Gastroesophageal sphincter (tissue), 4 donors: ENCODE measurements at regions not wholly inside any gene's neighbourhood (a gene's known extent, or its start where the extent isn't known, plus 50 kb on each side); places are given as distances from the start of the nearest gene placed in this dataset.

ENCODE experiments used
- ATAC-seq: fragments of 150-250 bp; one replicate; pipeline ENCODE4 v1.9.1; 2016; ENCODE audit warnings: mild to moderate bottlenecking, moderate library complexity
- H3K27ac ChIP-seq, 4 donors: fragments of 200-600 bp; sonication (generic) in 3 of 4; 1 replicate in 3 of 4; 2 replicates in 1 of 4; pipeline ENCODE4 v1.5.1; 2016 to 2019
- H3K27me3 ChIP-seq: fragments of 200-600 bp; sonication (generic); one replicate; pipeline ENCODE4 v1.5.1; 2019
- H3K36me3 ChIP-seq, 2 donors: fragments of 200-600 bp; sonication (generic); one replicate each; pipeline ENCODE4 v1.5.1; 2019; ENCODE audit warnings: control low read depth in 1 of 2
- H3K4me1 ChIP-seq, 3 donors: fragments of 200-600 bp; sonication (generic); 1 replicate in 2 of 3; 2 replicates in 1 of 3; pipeline ENCODE4 v1.5.1; 2016 to 2019; ENCODE audit warnings: control low read depth in 2 of 3
- H3K4me3 ChIP-seq, 2 donors: fragments of 200-600 bp; sonication (generic); one replicate each; pipeline ENCODE4 v1.5.1; 2019; ENCODE audit warnings: mild to moderate bottlenecking in 1 of 2, moderate library complexity in 1 of 2
- H3K9me3 ChIP-seq, 3 donors: fragments of 200-600 bp; sonication (generic); one replicate each; pipeline ENCODE4 v1.5.1; 2017 to 2019; ENCODE audit warnings: control low read depth in 2 of 3
- EP300 ChIP-seq: sonication (generic); formaldehyde crosslinking; IDR thresholded peaks from one replicate; pipeline ENCODE4 v1.6.1; 2017; ENCODE audit warnings: antibody characterized with exemption, mild to moderate bottlenecking
- POLR2A ChIP-seq, 2 donors: fragments of 450-650 bp; IDR thresholded peaks; one replicate each; pipeline ENCODE4 v1.6.1; 2017; ENCODE audit warnings: antibody characterized with exemption in 2 of 2, mild to moderate bottlenecking in 2 of 2, moderate library complexity in 1 of 2
- POLR2AphosphoS5 ChIP-seq: sonication (generic); formaldehyde crosslinking; IDR thresholded peaks from one replicate; pipeline ENCODE4 v1.6.1; 2017; ENCODE audit warnings: antibody characterized with exemption
- WGBS, 2 donors: methylation state at CpG; one replicate each; pipeline ENCODE4 v1.1.5; 2018; ENCODE audit warnings: low coverage in 1 of 2; 5-methylcytosine and 5-hydroxymethylcytosine counted together
- TF ChIP-seq, protein P1 (sequence below), 4 experiments: fragments of 200-600 bp in 2 of 4; fragments of 450-650 bp in 2 of 4; sonication (generic) in 1 of 4; IDR thresholded peaks; one replicate each; pipeline ENCODE4 v1.5.1; 2017 to 2019; ENCODE audit warnings: antibody characterized with exemption in 4 of 4, mild to moderate bottlenecking in 2 of 4, moderate library complexity in 2 of 4

DNA sequence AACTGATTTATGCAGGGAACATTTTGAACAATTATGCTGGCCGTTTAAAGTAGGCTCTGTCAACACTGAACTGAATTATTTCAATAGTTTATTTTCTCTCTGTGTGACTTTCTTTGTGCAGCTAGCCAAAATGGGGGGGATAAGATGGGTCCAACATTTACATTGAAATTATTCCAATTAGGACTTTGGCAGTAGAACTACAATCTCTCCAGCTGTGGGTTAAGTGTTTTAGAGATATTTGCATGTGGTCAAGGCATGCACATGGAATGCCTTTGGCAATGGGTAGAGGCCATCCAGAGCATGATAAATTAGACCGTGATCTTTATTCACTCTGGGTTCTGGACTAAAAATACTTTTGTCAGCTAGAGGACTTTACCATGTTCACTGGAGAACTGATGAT is 107.9 kb upstream of the ELOVL6 start:
- Histone ChIP-seq H3K4me1 (peaks cover 0 to 10% (median 0%) of the 10 kb centered on the region in 3 donors), H3K36me3 (no peaks in the 10 kb centered on the region), H3K27me3 (no peaks in the 10 kb centered on the region), H3K9me3 (no peaks in the 10 kb centered on the region), H3K27ac (no peak overlapping the region), H3K4me3 (no peak overlapping the region)
- TF ChIP-seq POLR2A (IDR thresholded peaks at IDR 0.05), result no peak
- TF ChIP-seq, protein P1, sequence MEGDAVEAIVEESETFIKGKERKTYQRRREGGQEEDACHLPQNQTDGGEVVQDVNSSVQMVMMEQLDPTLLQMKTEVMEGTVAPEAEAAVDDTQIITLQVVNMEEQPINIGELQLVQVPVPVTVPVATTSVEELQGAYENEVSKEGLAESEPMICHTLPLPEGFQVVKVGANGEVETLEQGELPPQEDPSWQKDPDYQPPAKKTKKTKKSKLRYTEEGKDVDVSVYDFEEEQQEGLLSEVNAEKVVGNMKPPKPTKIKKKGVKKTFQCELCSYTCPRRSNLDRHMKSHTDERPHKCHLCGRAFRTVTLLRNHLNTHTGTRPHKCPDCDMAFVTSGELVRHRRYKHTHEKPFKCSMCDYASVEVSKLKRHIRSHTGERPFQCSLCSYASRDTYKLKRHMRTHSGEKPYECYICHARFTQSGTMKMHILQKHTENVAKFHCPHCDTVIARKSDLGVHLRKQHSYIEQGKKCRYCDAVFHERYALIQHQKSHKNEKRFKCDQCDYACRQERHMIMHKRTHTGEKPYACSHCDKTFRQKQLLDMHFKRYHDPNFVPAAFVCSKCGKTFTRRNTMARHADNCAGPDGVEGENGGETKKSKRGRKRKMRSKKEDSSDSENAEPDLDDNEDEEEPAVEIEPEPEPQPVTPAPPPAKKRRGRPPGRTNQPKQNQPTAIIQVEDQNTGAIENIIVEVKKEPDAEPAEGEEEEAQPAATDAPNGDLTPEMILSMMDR (IDR thresholded peaks at IDR 0.05), result no peak
- no peak for ATAC-seq
- WGBS, 2 donors, result 18 to 29% methylated on average over 2 of the region's 2 CpGs

DNA sequence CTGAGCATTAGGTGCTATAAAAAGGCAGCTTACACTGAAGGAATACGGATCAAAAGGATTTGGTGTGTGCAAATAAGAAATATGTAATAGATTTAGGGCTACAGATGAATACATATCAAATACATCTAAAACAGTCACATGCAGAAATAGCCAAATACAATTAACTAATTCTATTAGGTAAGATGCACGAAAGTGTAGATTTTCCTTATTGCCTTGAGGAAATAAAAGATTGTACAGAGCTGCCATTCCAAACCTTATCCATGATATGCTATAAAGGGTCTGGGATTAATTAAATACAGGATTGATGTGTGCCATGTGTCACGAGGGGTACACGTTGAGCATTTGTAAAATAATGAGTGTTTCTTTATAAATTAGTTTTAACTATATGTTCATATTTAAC is 107.0 kb upstream of the ELOVL6 start:
- Histone ChIP-seq H3K36me3 (no peaks in the 10 kb centered on the region), H3K4me3 (no peak overlapping the region), H3K27me3 (no peaks in the 10 kb centered on the region), H3K27ac (no peak overlapping the region), H3K9me3 (no peaks in the 10 kb centered on the region), H3K4me1 (peaks cover 0 to 10% (median 0%) of the 10 kb centered on the region in 3 donors)
- no peak for TF ChIP-seq POLR2AphosphoS5
- TF ChIP-seq EP300, result no peak
- TF ChIP-seq, protein P1 (IDR thresholded peaks at IDR 0.05), result no peak
- TF ChIP-seq POLR2A (IDR thresholded peaks at IDR 0.05), result no peak
- 82 to 87% methylated on average over 4 of the region's 4 CpGs for WGBS, 2 donors
- ATAC-seq, result no peak

DNA sequence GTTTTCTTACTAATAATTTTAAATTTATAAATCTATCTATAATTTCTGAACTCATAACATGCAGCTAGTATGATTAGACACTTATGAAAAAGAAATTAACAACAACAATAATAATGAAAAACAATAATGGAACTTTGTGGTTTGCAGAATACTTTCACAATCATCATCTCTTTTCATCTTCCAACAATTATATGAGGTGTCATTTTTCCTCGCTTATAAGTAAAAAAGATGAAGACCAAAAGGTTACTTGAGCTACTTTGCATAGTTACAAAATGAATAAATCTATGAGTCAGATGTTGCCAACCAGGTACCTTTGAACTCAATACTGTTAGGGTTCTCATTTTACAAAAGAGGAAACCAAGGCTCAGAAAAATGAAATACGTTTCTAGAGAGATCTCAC is 98.5 kb upstream of the ELOVL6 start:
- H3K9me3 ChIP-seq, result no peaks in the 10 kb centered on the region
- no peaks in the 10 kb centered on the region for H3K4me1 ChIP-seq
- ATAC-seq, result no peak
- WGBS, 2 donors, result 79 to 91% methylated on average over 2 of the region's 2 CpGs
- H3K27ac ChIP-seq, result no peak overlapping the region
- TF ChIP-seq POLR2A (IDR thresholded peaks at IDR 0.05), result no peak
- TF ChIP-seq, protein P1 (IDR thresholded peaks at IDR 0.05), result no peak
- TF ChIP-seq EP300, result no peak
- TF ChIP-seq POLR2AphosphoS5, result no peak
- no peak overlapping the region for H3K4me3 ChIP-seq
- no peaks in the 10 kb centered on the region for H3K36me3 ChIP-seq
- no peaks in the 10 kb centered on the region for H3K27me3 ChIP-seq

DNA sequence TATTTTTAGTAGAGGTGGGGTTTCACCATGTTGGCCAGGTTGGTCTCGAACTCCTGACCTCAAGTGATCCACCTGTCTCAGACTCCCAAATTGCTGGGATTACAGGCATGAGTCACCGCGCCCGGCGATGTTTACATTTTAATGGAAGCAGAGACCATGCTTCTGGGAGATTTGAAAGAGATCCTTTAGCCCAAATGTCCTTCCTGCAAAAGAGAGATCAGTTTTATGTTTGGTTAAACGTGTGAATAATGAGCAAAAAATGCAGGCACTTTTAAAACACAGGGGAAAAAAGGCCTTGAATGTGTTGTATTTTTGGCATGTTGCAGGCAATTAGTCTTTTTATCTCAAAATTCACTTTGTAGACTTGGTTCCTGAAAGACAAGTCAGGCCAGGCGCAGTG is 95.8 kb upstream of the ELOVL6 start:
- Histone ChIP-seq H3K9me3 (no peaks in the 10 kb centered on the region), H3K27me3 (no peaks in the 10 kb centered on the region), H3K36me3 (no peaks in the 10 kb centered on the region), H3K4me3 (no peak overlapping the region), H3K4me1 (no peaks in the 10 kb centered on the region), H3K27ac (no peak overlapping the region)
- 32 to 51% methylated on average over 2 to 7 of the region's 7 CpGs for WGBS, 2 donors
- ATAC-seq, result no peak
- TF ChIP-seq EP300, result no peak
- TF ChIP-seq, protein P1 (IDR thresholded peaks at IDR 0.05), result no peak
- TF ChIP-seq POLR2A (IDR thresholded peaks at IDR 0.05), result no peak
- no peak for TF ChIP-seq POLR2AphosphoS5

DNA sequence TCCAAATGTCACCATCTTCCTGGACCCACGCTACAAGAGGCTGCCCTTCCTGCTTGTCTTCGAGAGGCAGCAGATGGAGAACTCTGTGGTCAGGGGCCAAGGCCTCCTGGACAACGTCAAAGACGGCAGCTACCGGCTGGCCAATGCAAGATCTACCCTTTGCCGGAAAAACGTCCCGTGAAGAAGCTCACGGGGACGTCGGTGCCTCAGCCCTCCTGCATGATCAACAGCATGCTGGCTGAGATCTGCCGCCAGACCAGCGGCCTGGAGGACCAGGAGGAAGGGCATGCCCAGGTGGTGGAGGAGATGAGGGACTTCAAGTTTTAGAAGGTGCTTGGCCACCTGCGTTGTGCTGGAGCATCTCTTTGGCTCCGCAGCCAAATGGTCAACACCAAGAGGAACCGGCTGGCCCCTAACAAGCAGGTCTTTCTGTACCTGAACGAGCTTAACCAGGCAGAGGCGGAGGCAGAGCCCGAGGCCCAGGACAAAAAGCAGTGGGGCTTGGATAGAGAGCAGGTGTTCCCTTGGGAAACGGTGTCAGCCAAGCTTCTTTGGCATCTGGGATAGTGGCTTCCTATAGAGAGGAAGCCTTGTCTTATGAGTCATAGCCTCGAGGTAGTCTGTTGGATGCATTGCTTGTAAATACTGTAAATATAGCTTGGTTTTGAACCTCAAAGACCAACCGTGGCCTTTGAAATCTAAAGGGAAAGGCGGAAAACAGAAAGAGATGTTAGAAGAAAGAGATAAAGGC is 94.8 kb upstream of the ELOVL6 start:
- no peaks in the 10 kb centered on the region for H3K9me3 ChIP-seq
- no peak overlapping the region for H3K4me3 ChIP-seq
- TF ChIP-seq, protein P1 (IDR thresholded peaks at IDR 0.05), result no peak
- TF ChIP-seq POLR2AphosphoS5 (no peak), POLR2A (IDR thresholded peaks at IDR 0.05) (no peak), EP300 (no peak)
- H3K4me1 ChIP-seq, result no peaks in the 10 kb centered on the region
- WGBS, 2 donors, result 70 to 94% methylated on average over 3 to 5 of the region's 23 CpGs
- H3K27ac ChIP-seq, result no peak overlapping the region
- H3K27me3 ChIP-seq, result no peaks in the 10 kb centered on the region
- no peaks in the 10 kb centered on the region for H3K36me3 ChIP-seq
- ATAC-seq, result no peak
